Astrocyte (in vitro differentiated cells and primary cell): ENCODE measurements at regions not wholly inside any gene's neighbourhood (a gene's known extent, or its start where the extent isn't known, plus 50 kb on each side); places are given as distances from the start of the nearest gene placed in this dataset.

Experiments used
- EZH2 ChIP-seq: IDR thresholded peaks from 2 replicates; pipeline ENCODE4 v1.6.1; 2012; ENCODE audit warnings: mild to moderate bottlenecking, low read length, inconsistent platforms; ENCODE audit not compliant: insufficient read depth
- TF ChIP-seq, protein P1 (sequence below): IDR thresholded peaks from 2 replicates; pipeline ENCODE4 v1.5.1; 2011; ENCODE audit warnings: low read depth, mild to moderate bottlenecking, inconsistent platforms, low read length, moderate library complexity; ENCODE audit not compliant: insufficient read depth

DNA sequence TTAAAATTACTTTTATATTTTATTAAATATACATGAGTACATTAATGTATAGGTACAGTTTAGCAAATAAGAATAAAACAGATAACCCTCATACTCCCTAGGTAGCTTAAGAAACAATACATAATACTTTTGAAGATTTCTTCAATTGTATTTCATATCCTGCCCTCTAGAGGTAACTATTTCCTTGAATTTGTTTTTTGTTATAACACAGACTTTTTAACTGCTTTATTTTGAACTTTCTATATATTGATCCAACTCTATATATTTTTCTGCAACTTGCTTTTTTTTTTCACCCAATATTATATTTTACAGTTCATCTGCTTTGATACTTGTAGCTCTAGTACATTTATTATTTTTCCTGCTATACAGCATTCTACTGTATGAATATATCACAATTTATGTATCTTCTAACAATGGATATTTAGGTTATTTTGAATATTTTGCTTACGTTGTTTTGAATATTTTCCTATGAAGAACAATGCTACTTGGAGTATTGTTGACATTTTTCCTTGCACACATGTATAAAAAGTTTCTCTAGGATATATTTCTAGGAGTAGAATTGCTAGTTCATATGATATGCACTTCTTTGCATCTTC lies 72.8 kb upstream of the ABCD2 start:
- TF ChIP-seq, protein P1, sequence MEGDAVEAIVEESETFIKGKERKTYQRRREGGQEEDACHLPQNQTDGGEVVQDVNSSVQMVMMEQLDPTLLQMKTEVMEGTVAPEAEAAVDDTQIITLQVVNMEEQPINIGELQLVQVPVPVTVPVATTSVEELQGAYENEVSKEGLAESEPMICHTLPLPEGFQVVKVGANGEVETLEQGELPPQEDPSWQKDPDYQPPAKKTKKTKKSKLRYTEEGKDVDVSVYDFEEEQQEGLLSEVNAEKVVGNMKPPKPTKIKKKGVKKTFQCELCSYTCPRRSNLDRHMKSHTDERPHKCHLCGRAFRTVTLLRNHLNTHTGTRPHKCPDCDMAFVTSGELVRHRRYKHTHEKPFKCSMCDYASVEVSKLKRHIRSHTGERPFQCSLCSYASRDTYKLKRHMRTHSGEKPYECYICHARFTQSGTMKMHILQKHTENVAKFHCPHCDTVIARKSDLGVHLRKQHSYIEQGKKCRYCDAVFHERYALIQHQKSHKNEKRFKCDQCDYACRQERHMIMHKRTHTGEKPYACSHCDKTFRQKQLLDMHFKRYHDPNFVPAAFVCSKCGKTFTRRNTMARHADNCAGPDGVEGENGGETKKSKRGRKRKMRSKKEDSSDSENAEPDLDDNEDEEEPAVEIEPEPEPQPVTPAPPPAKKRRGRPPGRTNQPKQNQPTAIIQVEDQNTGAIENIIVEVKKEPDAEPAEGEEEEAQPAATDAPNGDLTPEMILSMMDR, result peak; percentile 16
- no peak for TF ChIP-seq EZH2
